IMR-90 (cell line): ENCODE measurements at regions not wholly inside any gene's neighbourhood (a gene's known extent, or its start where the extent isn't known, plus 50 kb on each side); places are given as distances from the start of the nearest gene placed in this dataset.
"Not testable (repeated sequence)": the region's sequence is repeated elsewhere in the genome, so short reads cannot be mapped to it uniquely, and the experiment has no call there.

Source experiments
- ATAC-seq: fragments of 200-7000 bp; cut with Tn5 transposase; 2 replicates; pipeline ENCODE4 v1.9.1; 2020; ENCODE audit warnings: low read depth, mild to moderate bottlenecking, moderate library complexity
- BruUV-seq: library from RNA; stranded (reverse); fragments of 400-500 nt; replicated peaks from 2 replicates; lab custom pipeline; 2021; lab: Mats Ljungman, UMichigan
- CTCF ChIA-PET: fragments of 300-600 bp; formaldehyde crosslinking; extraction: SDS; loops from one replicate; lab custom pipeline; 2021; ENCODE audit warnings: antibody characterized with exemption; lab: Yijun Ruan, JAX
- POLR2A ChIA-PET: fragments of 300-600 bp; sonication (Branson Sonifier 250); formaldehyde crosslinking; loops from one replicate; lab custom pipeline; 2022; ENCODE audit warnings: antibody characterized with exemption; ENCODE audit not compliant: unreplicated experiment; lab: Charles Lee
- DNase-seq: peaks from one replicate; pipeline ENCODE4 v3.0.0; 2013
- H2AFZ ChIP-seq: replicated peaks from 2 replicates; pipeline ENCODE3; 2013; ENCODE audit warnings: low read length, mild to moderate bottlenecking; ENCODE audit not compliant: poor library complexity
- H2AK5ac ChIP-seq: 2 replicates; pipeline ENCODE4 v1.6.1; 2013; ENCODE audit warnings: low read depth, low read length, inconsistent platforms
- H2AK9ac ChIP-seq: replicated peaks from 2 replicates; pipeline ENCODE3; 2013; ENCODE audit warnings: mild to moderate bottlenecking, low read depth, low read length, moderate library complexity; ENCODE audit not compliant: poor library complexity
- H2BK120ac ChIP-seq: 2 replicates; pipeline ENCODE4 v1.6.1; 2013; ENCODE audit warnings: low read depth, low read length, inconsistent platforms
- H2BK15ac ChIP-seq: 3 replicates; pipeline ENCODE4 v1.6.1; 2013; ENCODE audit warnings: low read depth, low read length, inconsistent platforms
- H2BK20ac ChIP-seq: 2 replicates; pipeline ENCODE4 v1.6.1; 2013; ENCODE audit warnings: low read depth, mild to moderate bottlenecking, inconsistent platforms, low read length, moderate library complexity
- H2BK5ac ChIP-seq: 2 replicates; pipeline ENCODE4 v1.6.1; 2013; ENCODE audit warnings: mild to moderate bottlenecking, low read depth, low read length, inconsistent platforms; ENCODE audit not compliant: poor library complexity, severe bottlenecking
- H3K14ac ChIP-seq: replicated peaks from 2 replicates; pipeline ENCODE4 v1.6.1; 2013; ENCODE audit warnings: low read depth, low read length, inconsistent platforms
- H3K18ac ChIP-seq: 2 replicates; pipeline ENCODE4 v1.6.1; 2013; ENCODE audit warnings: low read depth, low read length, control low read depth
- H3K23ac ChIP-seq: 2 replicates; pipeline ENCODE4 v1.6.1; 2013; ENCODE audit warnings: low read depth, low read length, inconsistent platforms
- H3K27ac ChIP-seq: 2 replicates; pipeline ENCODE4 v1.5.1; 2013; ENCODE audit warnings: mild to moderate bottlenecking, control low read depth, low read length; ENCODE audit not compliant: insufficient read depth
- H3K27me3 ChIP-seq: 2 replicates; pipeline ENCODE4 v1.6.1; 2013; ENCODE audit warnings: low read length; ENCODE audit not compliant: control insufficient read depth, insufficient read depth
- H3K36me3 ChIP-seq: 2 replicates; pipeline ENCODE4 v1.6.1; 2013; ENCODE audit warnings: low read length, mixed read lengths; ENCODE audit not compliant: control insufficient read depth, insufficient read depth
- H3K4ac ChIP-seq: 2 replicates; pipeline ENCODE4 v1.6.1; 2013; ENCODE audit warnings: low read depth, low read length, inconsistent platforms
- H3K4me1 ChIP-seq: 2 replicates; pipeline ENCODE4 v1.6.1; 2013; ENCODE audit warnings: low read length, mixed read lengths; ENCODE audit not compliant: control insufficient read depth, insufficient read depth
- H3K4me2 ChIP-seq: 2 replicates; pipeline ENCODE4 v1.6.1; 2013; ENCODE audit warnings: low read depth, mild to moderate bottlenecking, control low read depth, low read length, moderate library complexity
- H3K4me3 ChIP-seq: 2 replicates; pipeline ENCODE4 v1.5.1; 2013; ENCODE audit warnings: low read depth, mild to moderate bottlenecking, control low read depth, low read length, moderate library complexity; ENCODE audit not compliant: insufficient read depth
- H3K56ac ChIP-seq: 2 replicates; pipeline ENCODE4 v1.6.1; 2013; ENCODE audit warnings: low read length, inconsistent platforms; ENCODE audit not compliant: insufficient read depth; ENCODE audit errors: extremely low read depth
- H3K79me1 ChIP-seq, 2 experiments: 2 replicates each; pipeline ENCODE4 v1.6.1; 2013; ENCODE audit warnings: low read length in 2 of 2, inconsistent platforms in 1 of 2, low read depth in 1 of 2
- H3K9ac ChIP-seq: 2 replicates; pipeline ENCODE4 v1.6.1; 2013; ENCODE audit warnings: low read depth, low read length, control low read depth
- H3K9me1 ChIP-seq: 2 replicates; pipeline ENCODE4 v1.6.1; 2013; ENCODE audit warnings: low read length, inconsistent platforms; ENCODE audit not compliant: insufficient read depth
- H3K9me3 ChIP-seq: 2 replicates; pipeline ENCODE4 v1.6.1; 2013; ENCODE audit warnings: low read length; ENCODE audit not compliant: control insufficient read depth, insufficient read depth
- H4K20me1 ChIP-seq: 2 replicates; pipeline ENCODE4 v1.6.1; 2013; ENCODE audit warnings: low read length, inconsistent platforms; ENCODE audit not compliant: insufficient read depth
- H4K5ac ChIP-seq: 2 replicates; pipeline ENCODE4 v1.6.1; 2013; ENCODE audit warnings: mild to moderate bottlenecking, low read depth, low read length, control low read depth
- H4K8ac ChIP-seq, 2 experiments: 2 replicates each; pipeline ENCODE4 v1.6.1; 2013; ENCODE audit warnings: low read depth in 2 of 2, low read length in 2 of 2, control low read depth in 1 of 2, inconsistent platforms in 1 of 2
- H4K91ac ChIP-seq: 2 replicates; pipeline ENCODE4 v1.6.1; 2013; ENCODE audit warnings: low read depth, low read length, inconsistent platforms; ENCODE audit not compliant: insufficient read depth
- WGBS, 2 experiments: methylation state at CpG; one replicate each; pipeline versions ENCODE4 v1.1.5 to v1.1.7; 2013; ENCODE audit warnings: missing lambda C conversion rate in 2 of 2; ENCODE audit not compliant: insufficient read length in 1 of 2; ENCODE audit errors: extremely low coverage in 2 of 2; 5-methylcytosine and 5-hydroxymethylcytosine counted together
- dilution Hi-C: fragments of 300-500 bp; cut with HindIII; formaldehyde crosslinking; loops from one replicate; pipeline ENCODE4 v1.14.3; 2018; ENCODE audit warnings: low sequenced_read_pairs; ENCODE audit not compliant: unreplicated experiment
- in situ Hi-C: fragments of 300-500 bp; cut with MboI; formaldehyde crosslinking; loops from 3 replicates; pipeline ENCODE4 v1.14.3; 2019; ENCODE audit warnings: low sequenced_read_pairs, inconsistent platforms, mixed read lengths
- intact Hi-C: fragments of 100-400 bp; cut with micrococcal nuclease; formaldehyde crosslinking; loops from 2 replicates; pipeline ENCODE4 v1.10.0; 2022

- H2AK5ac ChIP-seq, H3K27ac ChIP-seq, H4K91ac ChIP-seq, intact Hi-C loops, H3K36me3 ChIP-seq, H4K5ac ChIP-seq, H3K9ac ChIP-seq, dilution Hi-C loops, H3K18ac ChIP-seq, BruUV-seq, H3K4ac ChIP-seq, H2AK9ac ChIP-seq, H3K79me1 ChIP-seq, H2BK20ac ChIP-seq, H3K4me2 ChIP-seq, H3K23ac ChIP-seq, H3K9me3 ChIP-seq, H3K9me1 ChIP-seq, H3K27me3 ChIP-seq, H4K20me1 ChIP-seq, H3K4me3 ChIP-seq, H3K4me1 ChIP-seq, H2BK120ac ChIP-seq, H2BK15ac ChIP-seq, POLR2A ChIA-PET, H3K56ac ChIP-seq, CTCF ChIA-PET, H4K8ac ChIP-seq, H3K14ac ChIP-seq, H2AFZ ChIP-seq, ATAC-seq, DNase-seq, H2BK5ac ChIP-seq, in situ Hi-C loops: not testable (repeated sequence)
- no CpG with 5 or more reads among the region's 3 CpGs for WGBS, 2 experiments
Observed at GRCh38 chrX:92590726-92591298, 811.6 kb downstream of the PCDH11X start.

DNA sequence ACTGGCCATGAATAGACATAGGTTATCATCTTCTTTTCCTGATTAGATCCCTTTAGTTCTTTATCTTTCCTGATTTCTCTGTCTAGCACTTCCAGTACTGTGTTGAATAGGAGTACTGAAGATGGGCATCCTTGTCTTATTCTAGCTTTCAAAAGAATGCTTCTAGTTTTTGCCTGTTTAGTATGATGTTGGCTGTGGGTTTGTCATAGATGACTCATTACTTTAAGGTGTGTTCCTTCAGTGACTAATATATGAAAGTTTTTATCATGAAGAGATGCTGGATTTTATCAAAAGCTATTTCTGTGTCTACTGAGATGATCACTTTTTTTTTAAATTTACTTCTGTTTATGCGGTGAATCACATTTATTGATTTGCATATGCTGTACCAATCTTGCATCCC, 832.3 kb downstream of the PCDH11X start:
- H3K56ac ChIP-seq, intact Hi-C loops: not testable (repeated sequence)

More for the DNA sequence above, 832.3 kb downstream of the PCDH11X start:
- H3K23ac ChIP-seq, H3K4me1 ChIP-seq, H3K18ac ChIP-seq, H2BK5ac ChIP-seq, H4K5ac ChIP-seq, H3K4ac ChIP-seq, H2BK20ac ChIP-seq, H3K9ac ChIP-seq, H2AK9ac ChIP-seq, DNase-seq, BruUV-seq, H3K4me3 ChIP-seq, CTCF ChIA-PET, H4K91ac ChIP-seq, H2AK5ac ChIP-seq, H3K27ac ChIP-seq, dilution Hi-C loops, POLR2A ChIA-PET, ATAC-seq, H3K9me1 ChIP-seq, in situ Hi-C loops, H4K8ac ChIP-seq, H3K9me3 ChIP-seq, H3K14ac ChIP-seq, H3K36me3 ChIP-seq, H4K20me1 ChIP-seq, H2AFZ ChIP-seq, H2BK120ac ChIP-seq, H2BK15ac ChIP-seq, H3K4me2 ChIP-seq, H3K79me1 ChIP-seq, H3K27me3 ChIP-seq: not testable (repeated sequence)
- WGBS, 2 experiments: no CpG with 5 or more reads among the region's 1 CpG
